Activated CD8-positive, alpha-beta T cell treated with anti-CD3 and anti-CD28 coated beads for 36 hours (primary cell): ENCODE measurements at regions not wholly inside any gene's neighbourhood (a gene's known extent, or its start where the extent isn't known, plus 50 kb on each side); places are given as distances from the start of the nearest gene placed in this dataset.

Source experiments
- ATAC-seq: fragments of 200-7000 bp; cut with Tn5 transposase; one replicate; pipeline ENCODE4 v1.10.0; 2021; ENCODE audit warnings: mild to moderate bottlenecking, moderate library complexity
- CTCF ChIA-PET: fragments of 350-600 bp; sonication (Branson Sonifier 250); formaldehyde crosslinking; loops from one replicate; lab custom pipeline; 2021; ENCODE audit warnings: antibody characterized with exemption; lab: Charles Lee
- POLR2A ChIA-PET: fragments of 350-600 bp; sonication (Branson Sonifier 250); formaldehyde crosslinking; loops from one replicate; lab custom pipeline; 2021; ENCODE audit warnings: antibody characterized with exemption; lab: Charles Lee
- DNase-seq: peaks from one replicate; pipeline ENCODE4 v3.0.0-alpha.2; 2020
- H3K27ac Mint-ChIP-seq: one replicate; pipeline ENCODE4 v1.8.0; 2021; ENCODE audit warnings: mild to moderate bottlenecking, mixed read lengths
- H3K27me3 Mint-ChIP-seq: one replicate; pipeline ENCODE4 v1.8.0; 2021; ENCODE audit warnings: mixed read lengths
- H3K36me3 Mint-ChIP-seq: one replicate; pipeline ENCODE4 v1.8.0; 2021; ENCODE audit warnings: low read depth, mixed read lengths
- H3K4me1 Mint-ChIP-seq: one replicate; pipeline ENCODE4 v1.8.0; 2021; ENCODE audit warnings: low read depth, mixed read lengths
- H3K4me3 Mint-ChIP-seq: one replicate; pipeline ENCODE4 v1.8.0; 2021; ENCODE audit warnings: mild to moderate bottlenecking, moderate library complexity, mixed read lengths
- H3K9me3 Mint-ChIP-seq: one replicate; pipeline ENCODE4 v1.8.0; 2021; ENCODE audit warnings: mixed read lengths
- CTCF ChIP-seq: fragments of 200-600 bp; IDR thresholded peaks from one replicate; pipeline ENCODE4 v1.8.0; 2022; ENCODE audit warnings: antibody characterized with exemption, mild to moderate bottlenecking
- intact Hi-C: fragments of 100-400 bp; cut with micrococcal nuclease; formaldehyde crosslinking; loops from one replicate; pipeline ENCODE4 v1.10.0; 2022

- no peak overlapping the region for H3K27ac Mint-ChIP-seq
- no peak overlapping the region for H3K4me3 Mint-ChIP-seq
- no peaks in the 10 kb centered on the region for H3K36me3 Mint-ChIP-seq
- H3K9me3 Mint-ChIP-seq, result peaks cover 9% of the 10 kb centered on the region
- ChIA-PET POLR2A (no interaction called here), CTCF (no interaction called here)
- H3K27me3 Mint-ChIP-seq, result no peaks in the 10 kb centered on the region
- DNase-seq, result no peak
- no peaks in the 10 kb centered on the region for H3K4me1 Mint-ChIP-seq
- no peak for ATAC-seq
- no peak for TF ChIP-seq CTCF
- intact Hi-C loops, result no loop called here
Measured at GRCh38 chr1:238546118-238546517, 655.4 kb upstream of the ZP4 start.

- no peak overlapping the region for H3K27ac Mint-ChIP-seq
- no peak for ATAC-seq
Measured at GRCh38 chr1:238537641-238538040, 646.9 kb upstream of the ZP4 start.

GRCh38 chr1:238530209-238530851 lies 639.6 kb upstream of the ZP4 start:
- CTCF ChIA-PET, result no interaction called here
- POLR2A ChIA-PET, result no interaction called here
- ATAC-seq, result no peak
- H3K4me3 Mint-ChIP-seq, result no peak overlapping the region
- no peaks in the 10 kb centered on the region for H3K36me3 Mint-ChIP-seq
- DNase-seq, result no peak
- H3K27me3 Mint-ChIP-seq, result no peaks in the 10 kb centered on the region
- no peak for TF ChIP-seq CTCF
- H3K27ac Mint-ChIP-seq, result no peak overlapping the region
- peaks cover 3% of the 10 kb centered on the region for H3K9me3 Mint-ChIP-seq
- intact Hi-C loops, result no loop called here
- H3K4me1 Mint-ChIP-seq, result no peaks in the 10 kb centered on the region

More at GRCh38 chr1:238537641-238538040, 646.9 kb upstream of the ZP4 start:
- DNase-seq, result no peak
- intact Hi-C loops, result no loop called here
- no peak for TF ChIP-seq CTCF
- Mint-ChIP-seq H3K4me1 (no peaks in the 10 kb centered on the region), H3K9me3 (peaks cover 2% of the 10 kb centered on the region), H3K36me3 (no peaks in the 10 kb centered on the region), H3K27me3 (no peaks in the 10 kb centered on the region), H3K4me3 (no peak overlapping the region)
- ChIA-PET POLR2A (no interaction called here), CTCF (no interaction called here)

GRCh38 chr1:238517711-238518110 lies 627.0 kb upstream of the ZP4 start:
- DNase-seq (no peak), ATAC-seq (no peak)
- intact Hi-C loops, result no loop called here
- no peak overlapping the region for H3K27ac Mint-ChIP-seq
- no peaks in the 10 kb centered on the region for H3K4me1 Mint-ChIP-seq
- no peak for TF ChIP-seq CTCF
- H3K36me3 Mint-ChIP-seq, result no peaks in the 10 kb centered on the region
- ChIA-PET CTCF (no interaction called here), POLR2A (no interaction called here)
- H3K4me3 Mint-ChIP-seq, result no peak overlapping the region
- H3K27me3 Mint-ChIP-seq, result no peaks in the 10 kb centered on the region
- H3K9me3 Mint-ChIP-seq, result peaks cover 17% of the 10 kb centered on the region

GRCh38 chr1:238501290-238501689 lies 610.6 kb upstream of the ZP4 start:
- no peaks in the 10 kb centered on the region for H3K36me3 Mint-ChIP-seq
- H3K9me3 Mint-ChIP-seq, result peaks cover 8% of the 10 kb centered on the region
- ATAC-seq, result no peak
- no peak for TF ChIP-seq CTCF
- CTCF ChIA-PET, result no interaction called here
- H3K4me1 Mint-ChIP-seq, result no peaks in the 10 kb centered on the region
- H3K27ac Mint-ChIP-seq, result no peak overlapping the region
- POLR2A ChIA-PET, result no interaction called here
- no peaks in the 10 kb centered on the region for H3K27me3 Mint-ChIP-seq
- H3K4me3 Mint-ChIP-seq, result no peak overlapping the region
- intact Hi-C loops, result no loop called here
- DNase-seq, result no peak
